ENCODE measurements at regions not wholly inside any gene's neighbourhood (a gene's known extent, or its start where the extent isn't known, plus 50 kb on each side); places are given as distances from the start of the nearest gene placed in this dataset.
"Not testable (repeated sequence)": the region's sequence is repeated elsewhere in the genome, so short reads cannot be mapped to it uniquely, and the experiment has no call there.

GRCh38 chr18:67126751-67127150 lies 389.8 kb downstream of the DSEL start:
- DNase-seq: not testable (repeated sequence)

GRCh38 chr18:67123901-67124300 lies 392.6 kb downstream of the DSEL start:
- no peak for DNase-seq

GRCh38 chr18:67117804-67118203 lies 398.7 kb downstream of the DSEL start:
- DNase-seq: no peak

GRCh38 chr18:67109535-67109934 lies 407.0 kb downstream of the DSEL start:
- no peak for DNase-seq

GRCh38 chr18:67108894-67109293 lies 407.6 kb downstream of the DSEL start:
- DNase-seq: no peak

GRCh38 chr18:67104700-67105284 lies 411.7 kb downstream of the DSEL start:
- peak; percentile 61 for DNase-seq

GRCh38 chr18:67094123-67094522 lies 422.4 kb downstream of the DSEL start:
- DNase-seq: no peak

- DNase-seq: no peak
Measured at GRCh38 chr18:67092141-67092540, 424.4 kb downstream of the DSEL start.

- DNase-seq: no peak
Measured at GRCh38 chr18:67081482-67082211, 434.9 kb downstream of the DSEL start.

GRCh38 chr18:67080601-67081000 lies 435.9 kb downstream of the DSEL start:
- no peak for DNase-seq

GRCh38 chr18:67074309-67074708 lies 442.2 kb downstream of the DSEL start:
- DNase-seq: no peak

GRCh38 chr18:67072791-67073190 lies 443.7 kb downstream of the DSEL start:
- no peak for DNase-seq

- no peak for DNase-seq
Measured at GRCh38 chr18:67068608-67069007, 447.9 kb downstream of the DSEL start.

GRCh38 chr18:67047334-67047733 lies 443.4 kb upstream of the CDH19 start:
- no peak for DNase-seq

GRCh38 chr18:67043276-67043675 lies 439.4 kb upstream of the CDH19 start:
- no peak for DNase-seq

GRCh38 chr18:67041334-67041733 lies 437.4 kb upstream of the CDH19 start:
- no peak for DNase-seq

GRCh38 chr18:67035026-67035425 lies 431.1 kb upstream of the CDH19 start:
- no peak for DNase-seq

- DNase-seq: no peak
Measured at GRCh38 chr18:67023059-67023458, 419.2 kb upstream of the CDH19 start.

- no peak for DNase-seq
Measured at GRCh38 chr18:67010919-67011318, 407.0 kb upstream of the CDH19 start.

GRCh38 chr18:67007999-67008398 lies 404.1 kb upstream of the CDH19 start:
- DNase-seq: no peak

GRCh38 chr18:67007085-67007484 lies 403.2 kb upstream of the CDH19 start:
- no peak for DNase-seq

GRCh38 chr18:67001052-67001451 lies 397.2 kb upstream of the CDH19 start:
- DNase-seq: no peak

GRCh38 chr18:66999003-66999402 lies 395.1 kb upstream of the CDH19 start:
- DNase-seq: no peak

GRCh38 chr18:66995270-66995669 lies 391.4 kb upstream of the CDH19 start:
- DNase-seq: no peak

GRCh38 chr18:66994790-66995189 lies 390.9 kb upstream of the CDH19 start:
- DNase-seq: no peak

Measured in EL (cell line).